ENCODE measurements at regions not wholly inside any gene's neighbourhood (a gene's known extent, or its start where the extent isn't known, plus 50 kb on each side); places are given as distances from the start of the nearest gene placed in this dataset.

DNA sequence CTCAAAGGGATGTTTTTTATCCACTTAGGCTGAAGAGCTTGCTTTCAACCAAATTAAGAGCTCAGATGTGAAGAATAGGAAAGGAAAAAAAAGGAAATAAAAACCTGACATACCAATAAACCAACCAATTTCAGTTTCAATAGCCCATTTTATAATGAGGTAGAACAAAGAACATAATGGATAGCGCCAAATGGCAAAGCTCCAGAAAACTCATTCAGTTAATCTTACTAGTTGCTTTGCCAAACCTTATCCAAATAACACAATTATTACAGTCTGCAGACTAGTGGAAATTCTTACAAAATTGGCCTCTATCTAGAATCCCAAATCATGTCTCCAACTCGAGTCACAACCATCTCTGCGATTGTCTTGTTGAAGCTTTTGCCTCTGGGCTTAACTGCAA lies 337.0 kb downstream of the CRPPA start:
- Histone ChIP-seq H3K27ac (peak overlapping the region in 4 of 12 donors; percentile 0 to 21 (median 11)), H3K36me3 (no peaks in the 10 kb centered on the region), H3K4me1 (peaks cover 0 to 7% (median 0%) of the 10 kb centered on the region in 12 donors), H3K27me3 (no peaks in the 10 kb centered on the region), H3K4me3 (no peak overlapping the region), H3K9me3 (no peaks in the 10 kb centered on the region)
- WGBS, 4 donors: 54 to 72% (median 67%) methylated on average over 3 of the region's 3 CpGs
- intact Hi-C loops (cut with DNase I): loop anchor here in 1 of 10 donors (5.0 kb wide), 1 partner anchor 483 kb away; no protein-coding TSS in a partner anchor
- ATAC-seq: peak in 1 of 4 donors; percentile 33
- DNase-seq: no peak
- TF ChIP-seq POLR2A (IDR thresholded peaks at IDR 0.05): no peak
- TF ChIP-seq, protein P1, sequence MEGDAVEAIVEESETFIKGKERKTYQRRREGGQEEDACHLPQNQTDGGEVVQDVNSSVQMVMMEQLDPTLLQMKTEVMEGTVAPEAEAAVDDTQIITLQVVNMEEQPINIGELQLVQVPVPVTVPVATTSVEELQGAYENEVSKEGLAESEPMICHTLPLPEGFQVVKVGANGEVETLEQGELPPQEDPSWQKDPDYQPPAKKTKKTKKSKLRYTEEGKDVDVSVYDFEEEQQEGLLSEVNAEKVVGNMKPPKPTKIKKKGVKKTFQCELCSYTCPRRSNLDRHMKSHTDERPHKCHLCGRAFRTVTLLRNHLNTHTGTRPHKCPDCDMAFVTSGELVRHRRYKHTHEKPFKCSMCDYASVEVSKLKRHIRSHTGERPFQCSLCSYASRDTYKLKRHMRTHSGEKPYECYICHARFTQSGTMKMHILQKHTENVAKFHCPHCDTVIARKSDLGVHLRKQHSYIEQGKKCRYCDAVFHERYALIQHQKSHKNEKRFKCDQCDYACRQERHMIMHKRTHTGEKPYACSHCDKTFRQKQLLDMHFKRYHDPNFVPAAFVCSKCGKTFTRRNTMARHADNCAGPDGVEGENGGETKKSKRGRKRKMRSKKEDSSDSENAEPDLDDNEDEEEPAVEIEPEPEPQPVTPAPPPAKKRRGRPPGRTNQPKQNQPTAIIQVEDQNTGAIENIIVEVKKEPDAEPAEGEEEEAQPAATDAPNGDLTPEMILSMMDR (IDR thresholded peaks at IDR 0.05): no peak

DNA sequence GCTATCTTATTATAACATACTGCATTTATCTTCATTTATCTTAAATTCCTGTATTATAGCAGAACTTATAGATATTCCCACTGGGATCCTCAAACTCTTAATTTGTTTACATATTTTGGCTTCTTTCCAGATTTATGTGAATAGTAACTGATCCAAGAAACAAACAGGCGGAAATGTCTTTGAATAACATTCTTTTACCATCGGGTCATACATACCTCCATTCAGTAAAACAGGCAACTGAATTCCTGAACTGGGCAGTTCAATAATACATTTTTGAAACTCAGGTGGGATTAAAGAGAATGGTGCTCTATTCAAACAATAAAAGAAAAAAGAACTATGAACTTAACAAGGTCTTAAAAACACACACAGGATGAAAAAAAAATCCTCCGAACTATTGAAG lies 337.4 kb downstream of the CRPPA start:
- Histone ChIP-seq H3K36me3 (no peaks in the 10 kb centered on the region), H3K9me3 (no peaks in the 10 kb centered on the region), H3K4me3 (no peak overlapping the region), H3K4me1 (peaks cover 0 to 7% (median 0%) of the 10 kb centered on the region in 12 donors), H3K27me3 (no peaks in the 10 kb centered on the region), H3K27ac (peak overlapping the region in 4 of 12 donors; percentile 0 to 21 (median 11))
- WGBS, 4 donors: 32 to 49% (median 34%) methylated on average over 3 of the region's 3 CpGs
- DNase-seq (no peak), ATAC-seq (no peak)
- TF ChIP-seq, protein P1 (IDR thresholded peaks at IDR 0.05): no peak
- TF ChIP-seq POLR2A (IDR thresholded peaks at IDR 0.05): no peak
- intact Hi-C loops (cut with DNase I): loop anchor here in 1 of 10 donors (5.0 kb wide), 1 partner anchor 483 kb away; no protein-coding TSS in a partner anchor

DNA sequence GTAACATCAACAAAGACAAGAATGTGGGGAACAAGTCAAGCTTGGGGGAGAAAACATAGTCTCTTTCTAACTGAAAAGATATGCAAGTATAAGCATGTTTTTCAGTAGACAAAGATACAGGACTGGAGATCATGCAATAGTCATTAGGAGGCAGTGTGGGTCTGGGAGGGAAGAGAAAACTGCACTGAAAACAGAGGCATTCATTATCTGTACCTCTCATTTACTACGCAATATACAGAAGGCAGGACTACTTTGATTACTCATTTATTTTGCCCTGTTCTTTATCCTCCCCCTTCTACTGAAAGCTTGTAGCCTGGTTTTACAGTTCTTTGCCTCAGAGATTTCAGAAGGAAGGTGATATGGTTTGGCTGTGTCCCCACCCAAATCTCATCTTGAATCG lies 341.2 kb downstream of the CRPPA start:
- no peak for ATAC-seq
- H3K4me1 ChIP-seq: peaks cover 0 to 11% (median 0%) of the 10 kb centered on the region in 12 donors
- H3K27ac ChIP-seq: no peak overlapping the region
- H3K4me3 ChIP-seq: no peak overlapping the region
- TF ChIP-seq POLR2A (IDR thresholded peaks at IDR 0.05): no peak
- TF ChIP-seq, protein P1 (IDR thresholded peaks at IDR 0.05): no peak
- DNase-seq: no peak
- no peaks in the 10 kb centered on the region for H3K27me3 ChIP-seq
- H3K9me3 ChIP-seq: no peaks in the 10 kb centered on the region
- 85 to 92% (median 89%) methylated on average over 2 of the region's 2 CpGs for WGBS, 4 donors
- no peaks in the 10 kb centered on the region for H3K36me3 ChIP-seq
- intact Hi-C loops (cut with DNase I): loop anchor here in 2 of 10 donors (2.0 to 5.0 kb wide), 2 partner anchors 485 to 487 kb away; no protein-coding TSS in a partner anchor

DNA sequence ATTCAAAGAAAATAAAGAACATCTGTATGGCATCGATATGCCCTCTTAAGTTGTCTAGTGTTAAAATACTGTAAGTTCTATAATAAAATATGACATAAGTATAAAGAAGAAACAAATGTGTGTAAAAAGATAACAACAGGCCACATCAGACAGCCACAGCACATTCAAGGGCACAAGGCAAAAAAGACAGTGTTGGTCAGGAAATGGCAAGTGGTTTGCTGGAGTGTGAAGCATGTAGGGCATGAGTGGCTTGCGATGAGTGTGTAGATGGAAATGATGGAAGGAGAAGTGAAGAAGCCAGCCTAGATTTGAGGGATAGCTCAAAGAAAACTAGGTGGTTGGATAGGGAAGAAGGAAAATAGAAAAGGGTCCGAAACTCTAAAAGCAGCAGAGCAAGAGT lies 341.6 kb downstream of the CRPPA start:
- peaks cover 0 to 11% (median 0%) of the 10 kb centered on the region in 12 donors for H3K4me1 ChIP-seq
- no peak for TF ChIP-seq POLR2A (IDR thresholded peaks at IDR 0.05)
- TF ChIP-seq, protein P1 (IDR thresholded peaks at IDR 0.05): no peak
- DNase-seq (no peak), ATAC-seq (no peak)
- intact Hi-C loops (cut with DNase I): loop anchor here (1.0 to 10.0 kb wide), 11 partner anchors 17 to 1365 kb away; partner anchors contain the start of gene CRPPA (in 1 of the 10)
- H3K9me3 ChIP-seq: no peaks in the 10 kb centered on the region
- H3K27ac ChIP-seq: no peak overlapping the region
- 94 to 98% (median 95%) methylated on average over 3 of the region's 3 CpGs for WGBS, 4 donors
- no peak overlapping the region for H3K4me3 ChIP-seq
- H3K36me3 ChIP-seq: no peaks in the 10 kb centered on the region
- H3K27me3 ChIP-seq: no peaks in the 10 kb centered on the region
